NCI-H82 treated with DMSO at 0.1 percent for 48 hours (cell line): ENCODE measurements at regions not wholly inside any gene's neighbourhood (a gene's known extent, or its start where the extent isn't known, plus 50 kb on each side); places are given as distances from the start of the nearest gene placed in this dataset.

Experiments
- DNase-seq: peaks from one replicate; lab custom pipeline; 2025; ENCODE audit not compliant: unreplicated experiment; lab: John Stamatoyannopoulos, UW

DNA sequence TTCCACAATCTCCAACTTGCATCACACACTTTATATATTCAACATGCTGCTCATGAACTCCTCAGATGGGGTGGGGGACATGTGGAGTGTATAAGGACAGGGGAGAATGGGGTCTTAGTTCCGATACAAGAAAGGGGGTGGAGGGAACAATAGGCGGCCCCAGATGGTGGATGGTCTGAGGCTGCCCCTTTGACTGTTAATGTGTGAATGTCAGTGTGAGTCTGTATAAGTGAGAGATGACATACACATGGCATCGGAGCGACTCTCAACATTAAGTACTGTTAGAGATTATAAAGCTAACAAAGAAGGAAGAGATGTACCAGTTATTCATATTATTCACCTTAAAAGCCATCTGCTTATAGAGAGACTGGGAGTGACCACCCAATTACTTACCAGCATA is 193.1 kb downstream of the AXIN2 start:
- no peak for DNase-seq

DNA sequence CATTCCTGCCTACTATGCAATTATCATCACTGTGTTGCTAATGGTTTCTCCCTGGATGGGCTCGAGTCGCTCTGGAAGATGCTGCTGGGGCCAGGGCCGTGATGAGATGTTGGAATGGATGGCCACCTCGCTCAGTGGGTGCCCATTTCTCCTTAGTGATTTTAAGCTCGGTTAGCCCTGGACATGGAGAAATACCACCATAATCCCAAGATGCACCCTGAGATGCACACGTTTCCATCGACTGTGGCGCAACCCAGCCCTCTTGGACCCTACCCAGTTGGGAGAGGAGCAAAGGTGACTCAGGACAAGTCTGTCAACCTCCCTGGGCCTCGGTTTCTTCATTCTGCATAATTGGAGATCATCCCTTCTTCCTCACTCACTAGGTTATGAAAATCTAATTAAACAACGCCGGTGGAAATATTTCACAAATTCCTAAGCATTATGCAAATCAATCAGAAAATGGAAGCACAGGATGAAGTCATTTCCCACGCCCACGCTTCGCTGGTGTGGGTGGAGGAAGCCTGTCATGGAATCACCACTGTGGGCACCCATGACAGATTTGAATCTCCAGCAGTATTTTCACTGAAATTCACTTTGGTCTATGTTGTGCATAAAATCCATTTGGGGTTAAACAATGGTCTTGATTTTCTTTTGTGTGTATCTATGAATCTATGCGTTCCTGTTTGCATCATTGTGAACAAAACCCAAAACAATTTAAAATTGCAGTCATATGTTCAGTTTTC is 195.2 kb downstream of the AXIN2 start:
- no peak for DNase-seq

DNA sequence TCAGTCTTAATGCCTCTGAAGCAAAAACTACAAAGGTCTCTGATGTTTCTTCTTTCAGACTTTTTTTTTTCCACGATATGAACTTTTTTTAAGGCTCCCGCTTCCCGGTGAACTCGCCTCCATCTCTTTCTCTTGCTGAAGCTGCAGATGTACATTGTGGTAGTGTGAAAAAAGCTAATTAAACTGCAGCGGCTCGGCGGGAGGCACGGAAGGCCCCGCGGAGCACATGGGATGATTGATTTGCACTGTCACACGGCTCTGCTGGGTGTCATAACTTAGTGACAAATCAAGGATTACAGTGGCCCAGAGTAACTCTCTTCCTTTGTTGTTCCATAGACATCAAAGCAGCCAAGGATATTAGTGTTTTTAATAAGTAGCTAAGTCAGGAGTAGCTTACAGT is 196.3 kb downstream of the AXIN2 start:
- no peak for DNase-seq

DNA sequence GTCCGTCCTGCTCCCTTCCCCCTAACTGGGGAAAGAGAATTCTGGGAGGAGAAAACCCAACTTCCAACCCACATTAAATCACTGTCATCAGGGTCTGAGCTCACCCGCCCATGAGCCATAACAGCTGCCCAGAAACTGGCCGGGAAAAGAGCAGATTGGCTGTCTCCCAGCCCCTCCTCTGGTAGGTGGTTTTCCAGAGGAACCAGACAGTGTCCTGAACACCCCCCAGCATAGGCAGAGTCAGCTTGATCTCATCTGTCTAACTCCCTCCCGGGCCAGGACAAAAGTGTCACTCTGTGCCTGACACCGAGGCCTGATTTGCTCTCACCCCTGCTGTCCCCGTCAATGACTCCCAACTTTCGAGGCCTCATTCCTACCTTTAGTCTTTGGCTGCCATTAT is 197.0 kb downstream of the AXIN2 start:
- DNase-seq, result no peak

DNA sequence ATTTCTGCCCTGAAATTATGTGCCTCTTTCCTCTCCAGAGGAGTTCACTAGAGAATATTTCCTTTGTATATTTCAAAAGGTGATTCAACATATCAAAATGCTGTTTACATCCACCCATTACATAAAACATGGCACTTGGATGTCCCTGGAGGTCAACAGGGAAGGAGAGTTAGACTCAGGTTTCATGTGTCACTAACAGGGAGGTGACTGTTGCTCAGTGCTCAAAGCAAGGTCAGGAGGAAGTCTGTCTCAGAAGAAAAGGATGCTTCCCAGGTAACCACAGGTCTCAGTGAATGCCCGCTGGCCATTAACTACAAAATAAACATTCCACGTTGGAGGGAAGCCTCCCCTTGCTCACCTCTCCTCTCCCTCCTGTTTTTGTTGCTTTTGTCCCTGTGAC is 198.6 kb downstream of the AXIN2 start:
- no peak for DNase-seq

DNA sequence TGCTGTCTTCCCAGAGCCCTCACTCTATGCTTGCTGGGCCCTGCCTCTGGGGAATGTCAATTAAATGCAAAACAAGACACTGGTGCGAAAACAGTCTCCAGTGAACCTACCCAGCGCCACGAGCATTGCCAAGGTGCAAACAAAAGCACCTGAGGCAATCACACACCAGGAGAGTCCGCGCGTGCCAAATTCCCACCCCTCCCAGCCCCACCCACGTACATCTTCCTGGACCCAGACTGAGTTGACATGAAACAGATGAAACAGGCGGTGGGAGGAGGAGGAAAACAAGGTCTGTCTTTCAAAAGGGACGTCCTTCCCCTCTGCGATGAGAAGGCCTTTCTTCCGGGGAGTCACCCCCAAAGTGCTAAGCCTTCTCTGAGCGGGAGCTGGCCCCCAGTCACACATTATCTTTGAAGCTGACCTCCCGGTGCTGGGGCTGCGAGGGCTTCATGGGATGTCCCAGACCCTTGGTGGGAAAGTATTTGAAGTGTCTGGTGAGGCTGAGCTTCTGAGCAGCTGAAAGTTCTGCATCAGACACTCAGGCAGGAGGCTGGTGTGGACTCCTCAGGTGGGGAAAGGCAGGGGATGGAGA is 200.4 kb downstream of the AXIN2 start:
- DNase-seq, result no peak

DNA sequence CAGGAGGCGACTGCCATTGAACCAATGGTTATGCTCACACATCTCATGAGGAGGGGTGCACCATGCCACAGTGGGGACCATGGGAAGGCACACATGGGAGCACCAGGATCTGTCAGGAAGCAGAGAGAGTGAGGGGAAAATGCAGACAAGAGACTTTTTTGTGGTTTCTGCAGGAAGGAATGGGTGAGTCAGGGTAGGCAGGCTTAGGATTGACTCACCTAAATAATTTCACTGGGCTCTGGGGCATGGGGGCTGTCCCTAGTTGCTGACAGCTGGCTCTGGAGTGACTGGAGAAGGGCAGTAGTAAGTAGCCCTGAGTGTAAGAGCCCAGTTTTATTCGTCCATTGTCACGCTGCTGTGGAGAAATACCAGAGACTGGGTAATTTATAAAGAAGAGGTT is 202.4 kb downstream of the AXIN2 start:
- no peak for DNase-seq

DNA sequence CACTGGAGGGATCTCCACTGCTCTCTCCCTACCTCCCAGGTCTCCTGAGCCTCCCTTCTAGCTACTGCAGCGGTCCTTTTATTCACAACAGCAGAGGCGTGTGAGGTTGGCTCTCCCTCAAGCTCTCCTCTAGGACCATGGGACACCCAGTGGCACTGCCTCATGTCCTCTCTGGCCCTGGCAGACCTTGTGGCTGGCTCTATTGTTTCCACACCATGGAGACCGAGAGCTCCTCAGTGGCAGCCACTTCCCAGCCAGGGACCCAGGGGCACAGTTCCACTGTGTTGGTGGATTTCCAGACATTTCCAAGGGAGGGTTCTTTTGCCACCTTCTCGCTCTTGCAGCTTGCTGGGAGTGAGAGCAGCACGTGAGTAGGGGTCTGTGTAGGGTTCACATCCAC is 204.9 kb downstream of the AXIN2 start:
- no peak for DNase-seq

DNA sequence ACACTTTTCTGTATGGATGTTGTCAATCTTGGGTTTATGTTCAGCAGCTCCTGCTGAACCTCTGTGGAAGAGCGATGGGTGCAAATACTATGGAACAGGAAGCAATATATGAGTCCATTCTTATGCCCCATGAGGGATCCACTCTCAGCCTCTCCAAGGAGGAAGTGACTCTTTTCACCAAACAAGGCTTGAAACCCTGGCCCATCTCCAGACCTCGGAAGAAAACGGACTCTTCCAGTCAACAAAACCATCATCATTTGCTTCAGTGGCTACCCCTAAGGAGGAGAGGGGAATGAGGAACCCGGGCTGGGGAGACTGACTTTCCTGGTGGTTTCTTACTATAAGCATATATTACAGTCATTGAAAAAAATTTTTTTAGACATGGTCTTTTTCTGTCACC is 206.2 kb downstream of the AXIN2 start:
- DNase-seq, result no peak

DNA sequence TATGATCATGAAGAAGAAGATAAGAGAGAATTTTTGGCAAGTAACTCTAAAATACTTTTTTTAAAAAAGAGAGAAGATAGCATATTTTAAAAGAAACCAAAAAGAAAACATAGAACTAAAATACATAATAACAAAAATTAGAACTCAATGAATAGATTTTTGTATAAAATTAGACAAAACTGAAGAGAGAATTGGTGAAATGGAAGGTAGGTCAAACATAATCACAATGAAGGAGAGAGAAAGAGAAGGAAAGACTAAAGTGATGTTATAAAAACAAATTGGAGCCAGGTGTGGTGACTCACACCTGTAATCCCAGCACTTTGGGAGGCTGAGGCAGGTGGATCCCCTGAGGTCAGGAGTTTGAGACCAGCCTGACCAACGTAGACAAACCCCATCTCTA is 211.5 kb downstream of the AXIN2 start:
- no peak for DNase-seq

DNA sequence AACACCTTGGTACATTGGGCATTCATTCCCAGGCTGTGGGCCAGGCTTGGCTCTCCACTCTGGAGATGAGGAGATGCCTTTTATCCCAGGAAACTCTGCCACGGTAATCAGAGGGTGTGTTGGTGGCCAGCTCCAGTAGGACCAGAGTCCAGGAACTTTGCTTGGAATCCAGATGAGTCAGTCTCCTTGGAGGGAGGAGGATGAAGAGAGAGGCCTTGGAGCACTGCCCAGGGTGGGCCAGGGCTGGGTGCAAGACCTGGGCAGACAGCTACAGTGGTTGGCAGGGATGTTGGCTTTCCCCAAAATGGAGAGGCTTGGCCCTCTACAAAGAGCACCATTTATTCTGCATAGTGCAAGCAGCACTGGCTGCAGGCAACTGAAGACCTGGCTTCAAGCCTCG is 209.0 kb downstream of the RGS9 start:
- DNase-seq, result no peak

DNA sequence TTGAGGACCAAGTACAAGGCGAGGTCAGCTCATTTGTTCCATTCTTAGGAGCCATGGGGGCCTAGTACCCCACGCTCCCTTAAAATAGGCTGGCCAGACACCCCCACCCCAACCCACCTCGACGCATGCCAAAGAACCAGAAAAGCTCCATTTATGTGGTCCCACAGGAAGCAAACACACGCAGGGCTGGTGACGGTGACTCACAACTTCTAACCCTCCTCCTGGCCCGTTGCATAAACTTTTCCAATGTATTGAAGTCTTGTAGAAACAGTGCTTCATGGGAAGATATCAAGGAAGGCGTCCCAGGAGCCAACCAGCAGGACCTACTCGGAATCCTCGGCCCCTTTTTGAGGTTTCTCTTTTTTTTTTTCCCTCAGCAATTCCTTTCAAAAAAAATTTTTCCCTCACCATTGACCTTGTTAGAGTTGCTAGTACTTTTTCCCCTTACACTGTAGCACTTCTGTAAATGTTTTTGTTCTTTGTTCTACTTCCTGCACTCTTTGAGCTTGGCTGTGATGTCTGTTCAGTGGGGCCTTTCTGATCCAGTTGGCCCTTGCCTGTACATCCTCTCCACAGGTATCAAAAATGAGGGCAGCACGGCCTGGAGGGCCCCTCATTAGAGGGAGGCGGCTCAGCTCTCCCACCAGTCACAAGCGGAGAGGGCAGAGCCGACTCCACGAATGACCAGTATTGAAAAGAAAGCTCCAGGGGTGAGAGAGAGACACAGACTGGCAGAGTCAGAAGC is 208.3 kb downstream of the RGS9 start:
- DNase-seq, result no peak

DNA sequence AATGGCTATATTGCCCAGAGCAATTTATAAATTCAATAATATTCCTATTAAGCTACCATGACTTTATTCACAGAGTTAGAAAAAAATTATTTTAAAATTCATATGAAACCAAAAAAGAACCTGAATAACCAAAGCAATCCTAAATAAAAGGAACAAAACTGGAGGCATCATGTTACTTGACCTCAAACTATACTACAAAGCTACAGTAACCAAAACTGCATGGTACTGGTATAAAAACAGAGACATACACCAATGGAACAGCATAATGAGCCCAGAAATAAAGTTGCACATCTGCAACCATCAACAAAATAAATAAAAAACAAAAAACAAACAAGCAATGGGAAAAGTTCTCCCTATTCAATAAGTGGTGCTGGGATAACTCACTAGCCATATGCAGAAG is 203.2 kb downstream of the RGS9 start:
- no peak for DNase-seq

DNA sequence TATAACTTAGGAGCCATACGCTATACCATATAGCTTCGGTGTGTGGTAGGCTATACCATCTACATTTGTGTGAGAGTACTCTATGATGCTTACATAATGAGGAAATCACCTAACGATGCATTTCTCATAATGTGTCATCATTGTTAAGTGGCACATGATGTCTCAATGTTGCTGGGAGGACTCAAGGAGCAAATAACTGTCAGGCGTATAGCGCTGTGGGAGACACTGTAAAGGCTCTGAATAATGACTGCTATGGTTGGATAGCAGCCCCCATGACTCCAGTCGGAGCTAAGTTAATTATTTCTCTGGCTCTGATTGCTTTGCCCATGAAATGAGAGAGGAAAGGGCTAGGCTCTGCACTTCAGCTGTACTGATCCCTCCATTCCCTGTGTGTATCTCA is 197.2 kb downstream of the RGS9 start:
- no peak for DNase-seq

DNA sequence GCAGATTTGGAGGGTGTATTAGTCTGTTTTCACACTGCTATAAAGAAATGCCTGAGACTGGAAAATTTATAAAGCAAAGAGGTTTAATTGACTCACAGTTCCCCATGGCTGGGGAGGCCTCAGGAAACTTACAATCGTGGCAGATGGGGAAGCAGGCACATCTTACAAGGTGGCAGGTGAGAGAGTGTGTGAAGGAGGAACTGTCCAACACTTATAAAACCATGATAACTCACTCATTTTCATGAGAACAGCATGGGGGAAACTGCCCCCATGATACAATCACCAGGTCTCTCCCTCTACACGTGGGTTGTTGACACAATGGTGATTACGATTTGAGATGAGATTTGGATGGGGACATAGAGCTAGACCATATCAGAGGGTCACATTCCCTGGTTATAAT is 195.6 kb downstream of the RGS9 start:
- DNase-seq, result no peak

DNA sequence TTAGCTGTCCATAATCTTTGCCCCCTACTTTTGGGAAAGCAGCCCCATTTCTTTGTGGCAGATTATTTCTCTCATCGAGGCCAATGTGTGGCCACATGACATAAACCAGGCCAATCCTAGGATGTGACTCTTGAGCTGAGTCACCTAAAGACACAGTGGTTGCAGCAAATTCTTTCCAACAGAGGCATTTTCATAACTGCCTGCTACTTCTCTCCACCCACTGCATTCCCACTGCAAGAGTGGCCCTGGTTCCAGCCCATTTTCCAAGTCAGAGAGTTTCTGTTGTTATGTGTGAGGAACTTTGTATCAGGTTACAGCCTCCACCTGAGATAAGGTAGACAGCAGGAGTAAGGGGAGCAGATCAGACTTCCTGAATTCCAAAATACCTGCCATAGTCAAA is 195.2 kb downstream of the RGS9 start:
- DNase-seq, result no peak

DNA sequence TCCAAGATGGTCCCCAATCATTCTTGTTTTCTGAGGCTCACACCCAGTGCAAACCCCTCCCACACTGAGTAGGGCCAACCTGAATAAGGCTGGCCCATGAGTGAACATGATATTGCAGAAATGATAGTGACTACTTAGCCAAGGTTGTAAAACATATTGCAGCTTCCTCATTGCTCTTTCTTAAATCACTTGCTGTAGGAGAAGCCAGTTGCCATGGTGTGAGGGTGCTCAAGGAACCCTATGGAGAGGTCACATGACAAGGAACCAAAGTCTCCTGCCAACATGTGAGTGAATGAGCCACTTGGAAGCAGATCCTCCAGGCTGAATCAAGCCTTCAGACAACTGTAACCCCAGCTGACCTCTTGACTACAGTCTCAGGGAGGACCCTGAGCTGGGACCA is 191.4 kb downstream of the RGS9 start:
- no peak for DNase-seq

DNA sequence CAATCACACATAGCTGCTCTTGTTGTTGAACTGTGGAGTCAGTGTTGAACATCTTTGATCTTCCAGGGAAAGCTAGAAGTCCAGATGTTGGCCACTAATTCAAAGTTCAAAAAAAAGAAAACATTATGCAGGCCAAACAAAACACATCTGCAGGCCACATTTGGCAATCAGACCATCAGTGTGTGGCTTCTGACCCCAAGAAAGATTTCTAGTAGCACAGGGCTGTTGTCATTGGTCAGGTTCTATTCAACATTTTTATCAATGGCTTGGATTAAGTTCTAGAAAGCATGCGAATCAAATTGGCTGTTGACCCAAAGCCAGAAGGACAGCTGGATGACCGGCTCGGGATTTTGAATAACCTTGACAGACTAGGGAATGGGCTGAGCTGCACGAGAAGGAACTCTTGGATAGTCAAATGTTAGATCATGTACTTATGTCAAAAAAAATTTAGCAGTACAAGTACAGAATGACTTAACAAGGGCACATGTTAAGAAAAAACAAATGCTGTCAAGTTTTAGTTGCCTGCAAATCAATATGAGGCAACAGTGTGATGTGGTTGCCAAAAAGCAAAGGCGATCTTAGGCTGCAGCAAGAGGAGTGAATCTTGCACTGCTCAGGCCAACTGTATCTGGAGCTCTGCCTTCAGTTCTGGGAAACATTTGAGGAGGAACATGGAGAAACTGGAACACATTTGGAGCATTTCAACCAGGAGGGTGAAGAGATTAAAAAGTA is 187.6 kb downstream of the RGS9 start:
- no peak for DNase-seq

DNA sequence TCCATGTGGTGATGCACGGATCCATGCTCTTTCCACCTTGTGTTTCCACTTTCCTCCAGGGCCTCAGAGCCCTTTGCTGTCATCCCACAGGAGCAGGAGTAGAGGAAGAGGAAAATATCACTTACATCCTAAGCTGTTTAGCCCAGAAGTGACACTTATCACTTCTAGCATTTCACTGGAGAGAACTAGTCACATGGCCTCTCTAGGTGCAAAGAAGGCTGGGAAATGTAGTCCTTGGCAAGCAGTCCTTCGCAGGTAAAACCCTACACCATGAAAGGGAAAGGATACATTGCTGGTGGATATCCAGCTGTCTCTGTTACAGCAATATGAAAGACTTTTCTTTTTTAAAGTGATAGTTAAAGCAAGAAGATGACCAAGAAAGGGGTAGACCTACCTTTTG is 185.9 kb downstream of the RGS9 start:
- DNase-seq, result no peak

DNA sequence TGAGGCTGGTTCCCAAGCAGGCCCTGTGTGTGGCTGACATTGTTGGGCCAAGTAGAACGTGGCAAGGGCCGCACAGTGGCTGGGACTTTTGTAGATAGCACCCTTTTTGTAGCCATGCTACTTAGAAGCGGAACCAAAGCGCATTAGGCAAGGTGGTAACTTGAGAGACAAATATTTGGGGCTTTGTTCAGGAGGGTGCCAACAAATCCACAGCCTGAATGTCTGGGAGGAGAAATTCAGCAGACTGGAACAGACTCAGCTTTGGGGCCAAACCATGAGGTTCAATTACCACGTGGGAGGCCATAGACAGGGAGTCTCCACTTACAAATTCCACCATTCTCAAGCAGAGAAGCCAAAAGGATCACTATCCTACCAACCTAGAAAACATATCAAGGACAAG is 183.7 kb downstream of the RGS9 start:
- DNase-seq, result no peak

DNA sequence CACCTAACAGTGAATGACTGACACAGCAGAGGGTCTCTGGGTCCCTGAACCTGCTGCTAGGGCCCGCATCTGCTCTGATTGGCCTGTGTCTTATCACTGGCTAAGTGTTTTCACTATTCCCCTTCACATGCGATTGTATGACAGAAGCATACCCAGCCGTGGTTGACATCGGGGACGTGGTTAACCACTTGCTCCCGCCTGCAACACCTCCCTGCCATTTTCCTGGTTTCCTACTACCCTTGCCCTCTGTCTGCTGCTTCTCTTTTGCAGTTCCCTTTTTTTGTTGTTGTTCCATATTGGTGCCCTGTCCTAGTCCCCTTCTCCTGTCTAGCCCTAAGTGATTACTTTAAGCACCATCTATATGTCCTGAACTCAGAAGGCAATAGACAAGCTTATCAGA is 177.0 kb downstream of the RGS9 start:
- DNase-seq, result no peak
